Astrocyte (in vitro differentiated cells and primary cell): ENCODE measurements at regions not wholly inside any gene's neighbourhood (a gene's known extent, or its start where the extent isn't known, plus 50 kb on each side); places are given as distances from the start of the nearest gene placed in this dataset.

Source experiments
- DNase-seq: peaks from one replicate; pipeline ENCODE4 v3.0.0-alpha.2; 2010; ENCODE audit warnings: low read depth
- FAIRE-seq: peaks from 2 replicates; lab custom pipeline; 2011; peaks lifted over from hg19 to GRCh38; lab: Jason Lieb, UNC
- H2AFZ ChIP-seq: 2 replicates; pipeline ENCODE4 v1.6.0; 2012; ENCODE audit warnings: low read depth, low read length, inconsistent platforms
- H3K27ac ChIP-seq: 2 replicates; pipeline ENCODE4 v1.5.1; 2011; ENCODE audit warnings: low read depth, low read length, inconsistent platforms
- H3K27me3 ChIP-seq: 2 replicates; pipeline ENCODE4 v1.6.0; 2011; ENCODE audit warnings: low read length, inconsistent platforms; ENCODE audit not compliant: insufficient read depth
- H3K36me3 ChIP-seq: 2 replicates; pipeline ENCODE4 v1.5.1; 2011; ENCODE audit warnings: low read length, inconsistent platforms; ENCODE audit not compliant: insufficient read depth
- H3K4me1 ChIP-seq: 2 replicates; pipeline ENCODE4 v1.5.1; 2011; ENCODE audit warnings: low read length, inconsistent platforms; ENCODE audit not compliant: insufficient read depth
- H3K4me2 ChIP-seq: 2 replicates; pipeline ENCODE4 v1.6.0; 2012; ENCODE audit warnings: low read length, inconsistent platforms
- H3K4me3 ChIP-seq: 2 replicates; pipeline ENCODE4 v1.5.1; 2011; ENCODE audit warnings: low read depth, mild to moderate bottlenecking, low read length, inconsistent platforms; ENCODE audit not compliant: insufficient read depth
- H3K79me2 ChIP-seq: 2 replicates; pipeline ENCODE4 v1.6.0; 2012; ENCODE audit warnings: mild to moderate bottlenecking, low read length, inconsistent platforms; ENCODE audit not compliant: insufficient read depth
- H3K9ac ChIP-seq: 2 replicates; pipeline ENCODE4 v1.6.0; 2012; ENCODE audit warnings: mild to moderate bottlenecking, low read length, inconsistent platforms
- H3K9me3 ChIP-seq: 2 replicates; pipeline ENCODE4 v1.5.1; 2012; ENCODE audit warnings: low read depth, mild to moderate bottlenecking, low read length, inconsistent platforms; ENCODE audit not compliant: insufficient read depth
- H4K20me1 ChIP-seq: 2 replicates; pipeline ENCODE4 v1.6.0; 2012; ENCODE audit warnings: low read length, inconsistent platforms; ENCODE audit not compliant: insufficient read depth
- H3K27ac Mint-ChIP-seq: one replicate; pipeline ENCODE4 v1.8.0; 2021; ENCODE audit warnings: mild to moderate bottlenecking, mixed read lengths; ENCODE audit not compliant: unreplicated experiment
- H3K27me3 Mint-ChIP-seq: one replicate; pipeline ENCODE4 v1.8.0; 2021; ENCODE audit warnings: low read depth, mixed read lengths; ENCODE audit not compliant: unreplicated experiment
- H3K36me3 Mint-ChIP-seq: one replicate; pipeline ENCODE4 v1.8.0; 2021; ENCODE audit warnings: low read depth, mixed read lengths; ENCODE audit not compliant: unreplicated experiment
- H3K4me1 Mint-ChIP-seq: one replicate; pipeline ENCODE4 v1.8.0; 2021; ENCODE audit warnings: low read depth, mixed read lengths; ENCODE audit not compliant: unreplicated experiment
- H3K4me3 Mint-ChIP-seq: one replicate; pipeline ENCODE4 v1.8.0; 2021; ENCODE audit warnings: mild to moderate bottlenecking, moderate library complexity, mixed read lengths; ENCODE audit not compliant: unreplicated experiment
- H3K9me3 Mint-ChIP-seq: one replicate; pipeline ENCODE4 v1.8.0; 2021; ENCODE audit warnings: mild to moderate bottlenecking, mixed read lengths; ENCODE audit not compliant: unreplicated experiment
- CTCF ChIP-seq: IDR thresholded peaks from 2 replicates; pipeline ENCODE4 v1.5.1; 2011; ENCODE audit warnings: low read depth, mild to moderate bottlenecking, inconsistent platforms, low read length, moderate library complexity; ENCODE audit not compliant: insufficient read depth
- EZH2 ChIP-seq: IDR thresholded peaks from 2 replicates; pipeline ENCODE4 v1.6.1; 2012; ENCODE audit warnings: mild to moderate bottlenecking, low read length, inconsistent platforms; ENCODE audit not compliant: insufficient read depth

DNA sequence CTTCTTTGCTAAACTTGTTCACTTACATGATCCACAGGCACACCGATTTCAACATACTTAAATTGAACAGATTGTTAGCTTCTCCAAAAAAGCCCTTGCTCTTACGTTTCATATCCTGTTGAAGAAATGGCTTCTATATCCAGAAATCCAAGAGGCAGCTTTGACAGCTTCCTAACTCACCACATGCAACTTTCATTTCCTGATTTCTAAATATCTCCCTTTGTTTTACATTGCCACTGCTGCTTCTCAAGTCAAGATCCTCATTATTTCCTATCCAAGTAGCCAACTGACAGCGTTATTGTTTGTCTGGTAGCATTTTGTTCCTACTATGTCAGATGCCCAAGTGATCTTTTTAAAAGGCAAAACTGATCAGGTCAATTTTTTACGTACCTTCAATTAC is 913.2 kb upstream of the TYRP1 start:
- no peaks in the 10 kb centered on the region for H4K20me1 ChIP-seq
- H3K27me3 ChIP-seq, result no peaks in the 10 kb centered on the region
- FAIRE-seq (no peak), DNase-seq (no peak)
- no peaks in the 10 kb centered on the region for H3K9me3 Mint-ChIP-seq
- H3K4me3 ChIP-seq, result no peak overlapping the region
- no peak overlapping the region for H3K27ac Mint-ChIP-seq
- no peak overlapping the region for H3K4me2 ChIP-seq
- no peak overlapping the region for H3K4me3 Mint-ChIP-seq
- no peaks in the 10 kb centered on the region for H3K79me2 ChIP-seq
- H3K27me3 Mint-ChIP-seq, result no peaks in the 10 kb centered on the region
- no peaks in the 10 kb centered on the region for H3K36me3 ChIP-seq
- no peak overlapping the region for H3K27ac ChIP-seq
- H3K4me1 ChIP-seq, result no peaks in the 10 kb centered on the region
- no peaks in the 10 kb centered on the region for H3K4me1 Mint-ChIP-seq
- TF ChIP-seq CTCF (no peak), EZH2 (no peak)
- no peaks in the 10 kb centered on the region for H3K36me3 Mint-ChIP-seq
- no peak overlapping the region for H2AFZ ChIP-seq
- no peak overlapping the region for H3K9ac ChIP-seq
- no peaks in the 10 kb centered on the region for H3K9me3 ChIP-seq

DNA sequence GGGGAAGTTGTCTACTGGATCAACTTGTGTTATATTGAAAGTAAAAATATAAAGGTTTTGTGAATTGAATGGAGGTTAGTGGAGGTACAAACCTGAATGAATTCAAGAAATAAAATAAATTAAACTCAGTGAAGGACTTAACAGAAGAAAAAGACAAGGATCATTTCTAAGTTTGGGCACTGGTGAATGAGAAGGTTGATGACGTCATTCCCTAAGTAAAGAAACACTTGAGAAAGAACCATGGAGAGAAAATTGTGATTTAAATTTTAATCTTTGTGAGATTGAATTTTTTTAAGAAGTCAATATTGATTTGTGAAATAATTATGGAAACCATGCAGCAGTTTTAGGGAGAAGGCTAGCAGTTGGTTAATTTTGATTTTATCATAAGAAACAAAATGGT is 900.3 kb upstream of the TYRP1 start:
- no peak overlapping the region for H3K4me3 ChIP-seq
- no peaks in the 10 kb centered on the region for H3K9me3 Mint-ChIP-seq
- no peaks in the 10 kb centered on the region for H3K36me3 ChIP-seq
- H3K79me2 ChIP-seq, result no peaks in the 10 kb centered on the region
- H2AFZ ChIP-seq, result no peak overlapping the region
- no peak overlapping the region for H3K9ac ChIP-seq
- TF ChIP-seq CTCF (no peak), EZH2 (no peak)
- no peak overlapping the region for H3K27ac ChIP-seq
- H3K4me3 Mint-ChIP-seq, result no peak overlapping the region
- FAIRE-seq (no peak), DNase-seq (no peak)
- no peaks in the 10 kb centered on the region for H4K20me1 ChIP-seq
- H3K27me3 Mint-ChIP-seq, result no peaks in the 10 kb centered on the region
- no peak overlapping the region for H3K4me2 ChIP-seq
- no peaks in the 10 kb centered on the region for H3K27me3 ChIP-seq
- no peaks in the 10 kb centered on the region for H3K36me3 Mint-ChIP-seq
- peak overlapping the region; percentile 88 for H3K27ac Mint-ChIP-seq
- H3K4me1 ChIP-seq, result no peaks in the 10 kb centered on the region
- H3K4me1 Mint-ChIP-seq, result peaks cover 5% of the 10 kb centered on the region
- H3K9me3 ChIP-seq, result no peaks in the 10 kb centered on the region

GRCh38 chr9:11794984-11795383 is 898.2 kb upstream of the TYRP1 start:
- DNase-seq (no peak), FAIRE-seq (no peak)
- no peaks in the 10 kb centered on the region for H3K9me3 Mint-ChIP-seq
- peaks cover 5% of the 10 kb centered on the region for H3K4me1 Mint-ChIP-seq
- H3K36me3 Mint-ChIP-seq, result no peaks in the 10 kb centered on the region
- Histone ChIP-seq H3K9me3 (no peaks in the 10 kb centered on the region), H3K4me1 (no peaks in the 10 kb centered on the region), H3K79me2 (no peaks in the 10 kb centered on the region), H3K27me3 (no peaks in the 10 kb centered on the region), H4K20me1 (no peaks in the 10 kb centered on the region), H3K4me3 (no peak overlapping the region), H3K4me2 (no peak overlapping the region), H3K36me3 (no peaks in the 10 kb centered on the region), H2AFZ (no peak overlapping the region), H3K27ac (no peak overlapping the region), H3K9ac (no peak overlapping the region)
- H3K27ac Mint-ChIP-seq, result no peak overlapping the region
- TF ChIP-seq CTCF (no peak), EZH2 (no peak)
- no peak overlapping the region for H3K4me3 Mint-ChIP-seq
- no peaks in the 10 kb centered on the region for H3K27me3 Mint-ChIP-seq
